OCI-LY1 (cell line): ENCODE measurements at regions not wholly inside any gene's neighbourhood (a gene's known extent, or its start where the extent isn't known, plus 50 kb on each side); places are given as distances from the start of the nearest gene placed in this dataset.

Source experiments
- EZH2 ChIP-seq: fragments of 200-600 bp; sonication (generic), shearing (Covaris generic); IDR thresholded peaks from 2 replicates; pipeline ENCODE4 v1.8.0; 2017; ENCODE audit warnings: borderline replicate concordance, mixed run types, mild to moderate bottlenecking, antibody characterized with exemption, low read length, moderate library complexity, mixed read lengths
- TF ChIP-seq, protein P1 (sequence below): fragments of 200-600 bp; sonication (generic), shearing (Covaris generic); IDR thresholded peaks from 2 replicates; pipeline ENCODE4 v1.5.1; 2017; ENCODE audit warnings: mild to moderate bottlenecking, antibody characterized with exemption, low read length, moderate library complexity, mixed read lengths

DNA sequence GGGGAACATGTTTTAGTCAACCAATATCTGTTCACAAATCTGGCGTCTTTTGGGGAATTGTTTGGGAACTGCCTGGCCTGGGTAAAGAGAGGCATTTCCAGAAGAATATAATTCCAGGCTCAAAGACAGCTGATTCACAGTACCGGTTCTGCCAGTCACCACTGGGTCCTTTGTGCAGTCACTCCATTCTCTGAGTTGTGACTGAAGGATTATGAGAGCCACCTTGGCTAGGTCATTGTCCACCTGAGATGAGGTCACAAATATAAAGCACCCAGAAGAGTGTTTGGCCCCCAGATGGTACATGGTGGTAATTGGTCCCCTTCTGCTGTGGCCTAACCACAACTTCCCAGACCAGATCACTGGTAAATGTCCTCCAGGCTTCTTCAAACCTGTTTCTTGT is 121.0 kb upstream of the SPACA1 start:
- TF ChIP-seq, protein P1, sequence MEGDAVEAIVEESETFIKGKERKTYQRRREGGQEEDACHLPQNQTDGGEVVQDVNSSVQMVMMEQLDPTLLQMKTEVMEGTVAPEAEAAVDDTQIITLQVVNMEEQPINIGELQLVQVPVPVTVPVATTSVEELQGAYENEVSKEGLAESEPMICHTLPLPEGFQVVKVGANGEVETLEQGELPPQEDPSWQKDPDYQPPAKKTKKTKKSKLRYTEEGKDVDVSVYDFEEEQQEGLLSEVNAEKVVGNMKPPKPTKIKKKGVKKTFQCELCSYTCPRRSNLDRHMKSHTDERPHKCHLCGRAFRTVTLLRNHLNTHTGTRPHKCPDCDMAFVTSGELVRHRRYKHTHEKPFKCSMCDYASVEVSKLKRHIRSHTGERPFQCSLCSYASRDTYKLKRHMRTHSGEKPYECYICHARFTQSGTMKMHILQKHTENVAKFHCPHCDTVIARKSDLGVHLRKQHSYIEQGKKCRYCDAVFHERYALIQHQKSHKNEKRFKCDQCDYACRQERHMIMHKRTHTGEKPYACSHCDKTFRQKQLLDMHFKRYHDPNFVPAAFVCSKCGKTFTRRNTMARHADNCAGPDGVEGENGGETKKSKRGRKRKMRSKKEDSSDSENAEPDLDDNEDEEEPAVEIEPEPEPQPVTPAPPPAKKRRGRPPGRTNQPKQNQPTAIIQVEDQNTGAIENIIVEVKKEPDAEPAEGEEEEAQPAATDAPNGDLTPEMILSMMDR: no peak
- TF ChIP-seq EZH2: no peak
